OCI-LY3 (cell line): ENCODE measurements at regions not wholly inside any gene's neighbourhood (a gene's known extent, or its start where the extent isn't known, plus 50 kb on each side); places are given as distances from the start of the nearest gene placed in this dataset.

Experiments
- H2AFZ ChIP-seq: fragments of 200-600, 300-600 bp; shearing (Covaris generic); 2 replicates; pipeline ENCODE4 v1.6.0; 2014; ENCODE audit warnings: antibody characterized with exemption, low read depth, low read length
- H3K27ac ChIP-seq: fragments of 200-600, 300-600 bp; sonication (generic); 2 replicates; pipeline ENCODE4 v1.5.1; 2014; ENCODE audit warnings: mild to moderate bottlenecking, low read length, moderate library complexity, mixed read lengths
- H3K27me3 ChIP-seq: fragments of 200-600, 300-600 bp; sonication (generic); 2 replicates; pipeline ENCODE4 v1.6.1; 2014; ENCODE audit warnings: low read depth, low read length, mixed read lengths
- H3K36me3 ChIP-seq: fragments of 200-600, 300-600 bp; sonication (generic); replicated peaks from 2 replicates; pipeline ENCODE3; 2014; ENCODE audit warnings: low read depth, low read length, mixed read lengths
- H3K4me1 ChIP-seq: fragments of 300-600, 200-600 bp; sonication (generic); 2 replicates; pipeline ENCODE4 v1.6.1; 2014; ENCODE audit warnings: low read length, mixed read lengths
- H3K4me2 ChIP-seq: fragments of 200-600, 300-600 bp; sonication (generic); 2 replicates; pipeline ENCODE4 v1.6.1; 2014; ENCODE audit warnings: low read length, mixed read lengths
- H3K4me3 ChIP-seq: fragments of 300-600, 200-600 bp; sonication (generic); 2 replicates; pipeline ENCODE4 v1.5.1; 2014; ENCODE audit warnings: antibody characterized with exemption, mild to moderate bottlenecking, low read length, moderate library complexity
- H3K79me2 ChIP-seq: fragments of 300-600, 200-600 bp; shearing (Covaris generic); 2 replicates; pipeline ENCODE4 v1.6.1; 2014; ENCODE audit warnings: mild to moderate bottlenecking, low read length, mixed read lengths
- H3K9ac ChIP-seq: fragments of 300-600, 200-600 bp; shearing (Covaris generic); 2 replicates; pipeline ENCODE4 v1.6.0; 2014; ENCODE audit warnings: mild to moderate bottlenecking, low read length, moderate library complexity
- H3K9me3 ChIP-seq: fragments of 200-600, 300-600 bp; shearing (Covaris generic); 2 replicates; pipeline ENCODE4 v1.6.1; 2014; ENCODE audit warnings: low read length, mixed read lengths; ENCODE audit not compliant: insufficient read depth
- H4K20me1 ChIP-seq: fragments of 200-600, 300-600 bp; sonication (generic); 2 replicates; pipeline ENCODE4 v1.6.1; 2016; ENCODE audit warnings: low read length, mixed read lengths; ENCODE audit not compliant: insufficient read depth
- EZH2phosphoT487 ChIP-seq: fragments of 200-600 bp; shearing (Covaris generic); IDR thresholded peaks from 2 replicates; pipeline ENCODE4 v1.6.1; 2018; ENCODE audit warnings: antibody characterized with exemption, mixed run types, low read depth
- TF ChIP-seq, protein P1 (sequence below): fragments of 200-600, 300-600 bp; sonication (generic); IDR thresholded peaks from 2 replicates; pipeline ENCODE4 v1.5.1; 2014; ENCODE audit warnings: antibody characterized with exemption, low read length, low read depth

DNA sequence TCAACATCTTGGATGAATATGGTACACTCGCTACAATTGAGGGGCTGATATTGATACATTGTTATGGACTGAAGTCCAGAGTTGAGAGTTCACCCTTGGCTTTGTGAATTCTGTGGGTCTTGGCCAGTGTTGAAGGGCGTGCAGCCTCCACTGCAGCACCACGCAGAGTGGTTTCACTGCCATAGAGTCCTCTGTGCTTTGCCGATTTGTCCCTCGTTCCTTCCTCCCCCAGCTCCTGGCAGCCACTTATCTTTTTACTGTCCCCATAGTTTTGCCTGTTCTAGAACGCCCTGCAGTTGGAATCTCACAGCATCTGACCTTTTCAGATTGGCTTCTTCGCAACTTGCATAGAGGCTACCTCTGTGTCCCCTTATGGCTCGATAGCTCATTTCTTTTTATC, 57.3 kb upstream of the IRS2 start:
- Histone ChIP-seq H2AFZ (no peak overlapping the region), H3K27ac (no peak overlapping the region), H3K4me2 (no peak overlapping the region), H3K9ac (no peak overlapping the region), H3K4me3 (no peak overlapping the region), H3K36me3 (no peaks in the 10 kb centered on the region), H3K9me3 (no peaks in the 10 kb centered on the region), H3K79me2 (no peaks in the 10 kb centered on the region), H4K20me1 (no peaks in the 10 kb centered on the region), H3K27me3 (peaks cover 10% of the 10 kb centered on the region; the same call in 1 of the 2 replicates), H3K4me1 (no peaks in the 10 kb centered on the region)
- TF ChIP-seq, protein P1, sequence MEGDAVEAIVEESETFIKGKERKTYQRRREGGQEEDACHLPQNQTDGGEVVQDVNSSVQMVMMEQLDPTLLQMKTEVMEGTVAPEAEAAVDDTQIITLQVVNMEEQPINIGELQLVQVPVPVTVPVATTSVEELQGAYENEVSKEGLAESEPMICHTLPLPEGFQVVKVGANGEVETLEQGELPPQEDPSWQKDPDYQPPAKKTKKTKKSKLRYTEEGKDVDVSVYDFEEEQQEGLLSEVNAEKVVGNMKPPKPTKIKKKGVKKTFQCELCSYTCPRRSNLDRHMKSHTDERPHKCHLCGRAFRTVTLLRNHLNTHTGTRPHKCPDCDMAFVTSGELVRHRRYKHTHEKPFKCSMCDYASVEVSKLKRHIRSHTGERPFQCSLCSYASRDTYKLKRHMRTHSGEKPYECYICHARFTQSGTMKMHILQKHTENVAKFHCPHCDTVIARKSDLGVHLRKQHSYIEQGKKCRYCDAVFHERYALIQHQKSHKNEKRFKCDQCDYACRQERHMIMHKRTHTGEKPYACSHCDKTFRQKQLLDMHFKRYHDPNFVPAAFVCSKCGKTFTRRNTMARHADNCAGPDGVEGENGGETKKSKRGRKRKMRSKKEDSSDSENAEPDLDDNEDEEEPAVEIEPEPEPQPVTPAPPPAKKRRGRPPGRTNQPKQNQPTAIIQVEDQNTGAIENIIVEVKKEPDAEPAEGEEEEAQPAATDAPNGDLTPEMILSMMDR = no peak
- TF ChIP-seq EZH2phosphoT487 = no peak

DNA sequence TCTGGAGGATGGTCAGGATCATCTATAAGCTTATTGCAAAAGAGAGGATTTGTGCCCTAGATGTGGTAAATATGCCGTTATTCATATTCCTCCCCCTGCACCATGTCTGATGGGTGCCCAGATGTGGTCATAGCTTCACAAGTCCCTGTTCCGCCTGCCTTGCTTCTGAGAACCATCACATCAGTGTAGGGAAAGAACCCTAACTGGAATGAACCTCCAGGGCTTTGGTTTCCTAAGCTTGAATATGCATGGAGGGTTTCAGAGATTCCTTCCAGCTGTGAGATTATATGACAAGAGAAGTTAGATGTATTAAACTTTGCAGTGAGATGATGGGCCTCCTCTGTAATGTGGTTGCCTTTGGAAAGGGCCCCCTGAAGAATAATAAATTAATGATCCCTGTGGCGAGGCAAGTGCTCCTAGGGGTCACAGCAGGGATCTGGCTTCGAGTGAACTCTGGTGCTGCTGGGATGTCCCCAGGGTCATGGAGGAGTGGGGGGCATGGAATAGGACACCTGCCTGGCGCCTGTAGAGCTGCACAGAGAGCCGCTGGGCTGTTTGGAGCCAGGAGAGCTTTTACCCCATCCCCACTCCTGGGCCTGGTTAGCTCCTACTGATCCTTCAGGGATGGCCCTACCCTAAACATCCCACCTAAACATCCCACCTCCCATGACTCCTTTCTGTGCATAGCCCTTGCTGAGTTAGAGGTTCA, 56.0 kb upstream of the IRS2 start:
- H3K36me3 ChIP-seq = no peaks in the 10 kb centered on the region
- TF ChIP-seq, protein P1 = no peak
- TF ChIP-seq EZH2phosphoT487 = no peak

DNA sequence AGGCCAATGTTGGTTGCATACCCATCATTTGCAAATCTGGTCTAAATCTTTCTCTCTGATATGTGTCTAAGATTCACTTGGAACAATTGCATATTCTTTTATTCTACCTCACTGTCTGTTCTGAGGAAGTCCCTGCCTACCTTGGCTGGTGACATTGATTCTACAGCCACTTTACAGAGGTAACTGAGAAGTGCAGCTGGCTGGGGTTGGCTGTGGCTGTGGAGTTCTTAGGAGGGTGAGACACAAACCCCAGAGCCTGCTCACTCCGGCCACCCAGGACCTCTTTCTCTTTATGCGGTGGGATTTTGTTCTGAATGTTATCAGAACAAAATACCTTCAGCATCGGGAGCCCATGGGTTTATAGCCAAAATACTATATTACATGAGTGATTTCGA, 54.5 kb upstream of the IRS2 start:
- no peak overlapping the region for H3K27ac ChIP-seq
- peaks cover 10% of the 10 kb centered on the region; the same call in 1 of the 2 replicates for H3K4me1 ChIP-seq
- H3K9ac ChIP-seq = no peak overlapping the region
- H3K4me3 ChIP-seq = no peak overlapping the region
- no peak overlapping the region for H3K4me2 ChIP-seq
- H3K9me3 ChIP-seq = no peaks in the 10 kb centered on the region
- no peaks in the 10 kb centered on the region for H3K79me2 ChIP-seq
- TF ChIP-seq EZH2phosphoT487 = no peak
- TF ChIP-seq, protein P1 = no peak
- H4K20me1 ChIP-seq = no peaks in the 10 kb centered on the region
- no peak overlapping the region for H2AFZ ChIP-seq
- no peaks in the 10 kb centered on the region for H3K36me3 ChIP-seq
- no peaks in the 10 kb centered on the region for H3K27me3 ChIP-seq

More for the DNA sequence above, 56.0 kb upstream of the IRS2 start:
- no peak overlapping the region for H3K4me3 ChIP-seq
- no peaks in the 10 kb centered on the region for H4K20me1 ChIP-seq
- H3K4me2 ChIP-seq = no peak overlapping the region
- no peaks in the 10 kb centered on the region for H3K79me2 ChIP-seq
- 0 out of 2 replicates have a peak, but pooled peaks cover under 1% of the 10 kb centered on the region for H3K4me1 ChIP-seq
- no peaks in the 10 kb centered on the region for H3K9me3 ChIP-seq
- 0 out of 2 replicates have a peak, but pooled peaks cover 10% of the 10 kb centered on the region for H3K27me3 ChIP-seq
- no peak overlapping the region for H2AFZ ChIP-seq
- no peak overlapping the region for H3K27ac ChIP-seq
- H3K9ac ChIP-seq = no peak overlapping the region

DNA sequence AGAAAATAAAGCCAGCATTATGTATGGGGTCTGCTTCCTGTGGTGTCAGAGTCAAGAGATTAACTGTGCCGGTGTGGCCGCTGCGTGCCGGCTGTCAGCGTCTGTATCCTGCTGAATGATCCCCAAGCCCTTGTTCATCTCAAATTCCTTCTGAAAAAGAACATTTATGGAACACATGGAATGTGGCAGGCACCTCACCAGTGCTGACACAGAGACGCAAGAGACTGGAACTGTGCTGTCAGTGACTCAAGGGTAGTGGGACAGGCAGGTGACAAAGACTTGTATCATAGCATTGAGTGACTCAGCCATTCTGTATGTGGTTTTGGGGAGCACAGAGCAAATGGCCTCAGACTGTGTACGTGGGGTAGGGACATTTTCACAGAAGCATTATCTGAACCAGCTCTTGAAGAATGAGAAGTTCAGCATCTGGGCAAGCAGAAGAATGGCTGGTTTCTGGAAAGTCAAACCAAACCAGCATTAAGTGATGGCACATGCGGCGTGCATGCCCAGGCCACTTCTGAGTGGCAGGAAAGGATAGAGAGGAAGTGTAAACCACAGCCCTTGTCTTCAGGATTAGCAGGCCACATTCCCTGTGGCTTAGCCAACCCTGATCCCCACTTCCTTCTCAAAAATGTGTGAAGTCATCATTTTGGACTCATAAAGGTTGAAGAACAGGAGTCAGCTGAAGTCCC, 54.0 kb upstream of the IRS2 start:
- TF ChIP-seq EZH2phosphoT487 = no peak
- TF ChIP-seq, protein P1 = no peak
- no peak overlapping the region for H3K4me2 ChIP-seq

More for the DNA sequence above, 54.0 kb upstream of the IRS2 start:
- no peak overlapping the region for H2AFZ ChIP-seq
- no peak overlapping the region for H3K27ac ChIP-seq
- H3K79me2 ChIP-seq = no peaks in the 10 kb centered on the region
- peaks cover 10% of the 10 kb centered on the region; the same call in 1 of the 2 replicates for H3K4me1 ChIP-seq
- H4K20me1 ChIP-seq = no peaks in the 10 kb centered on the region
- no peaks in the 10 kb centered on the region for H3K27me3 ChIP-seq
- no peak overlapping the region for H3K4me3 ChIP-seq
- H3K36me3 ChIP-seq = no peaks in the 10 kb centered on the region
- no peak overlapping the region for H3K9ac ChIP-seq
- H3K9me3 ChIP-seq = no peaks in the 10 kb centered on the region
